Hematopoietic multipotent progenitor cell treated with erythropoietin and hydrocortisone succinate and interleukin-3 and kit ligand, for 8 days (in vitro differentiated cells): ENCODE measurements at regions not wholly inside any gene's neighbourhood (a gene's known extent, or its start where the extent isn't known, plus 50 kb on each side); places are given as distances from the start of the nearest gene placed in this dataset.

Source experiments
- DNase-seq: peaks from one replicate; pipeline ENCODE4 v3.0.0-alpha.2; 2015

- DNase-seq = no peak
These were observed 626.6 kb downstream of the DSC3 start for GRCh38 chr18:30415903-30416302.

GRCh38 chr18:30409120-30409519, 633.4 kb downstream of the DSC3 start:
- no peak for DNase-seq

GRCh38 chr18:30406728-30407127, 635.8 kb downstream of the DSC3 start:
- no peak for DNase-seq

- no peak for DNase-seq
These were observed 637.5 kb downstream of the DSC3 start for GRCh38 chr18:30405038-30405437.

- no peak for DNase-seq
These were observed 638.1 kb downstream of the DSC3 start for GRCh38 chr18:30404422-30404821.

- DNase-seq = no peak
These were observed 639.3 kb downstream of the DSC3 start for GRCh38 chr18:30403278-30403677.

- DNase-seq = no peak
These were observed 655.1 kb downstream of the DSC3 start for GRCh38 chr18:30387401-30387800.

- no peak for DNase-seq
These were observed 655.9 kb downstream of the DSC3 start for GRCh38 chr18:30386624-30387023.

GRCh38 chr18:30385684-30386083, 656.9 kb downstream of the DSC3 start:
- no peak for DNase-seq

GRCh38 chr18:30381826-30382225, 660.7 kb downstream of the DSC3 start:
- DNase-seq = no peak

- DNase-seq = no peak
These were observed 664.4 kb downstream of the DSC3 start for GRCh38 chr18:30378097-30378496.

- DNase-seq = no peak
These were observed 666.0 kb downstream of the DSC3 start for GRCh38 chr18:30376515-30376914.

- no peak for DNase-seq
These were observed 680.5 kb downstream of the DSC3 start for GRCh38 chr18:30361864-30362540.

- DNase-seq = no peak
These were observed 683.0 kb downstream of the DSC3 start for GRCh38 chr18:30359521-30359920.

GRCh38 chr18:30358555-30358954, 684.0 kb downstream of the DSC3 start:
- DNase-seq = no peak

GRCh38 chr18:30352551-30353168, 689.9 kb downstream of the DSC3 start:
- DNase-seq = no peak

GRCh38 chr18:30350263-30350662, 692.3 kb downstream of the DSC3 start:
- no peak for DNase-seq

- DNase-seq = no peak
These were observed 699.5 kb downstream of the DSC3 start for GRCh38 chr18:30343090-30343489.

- no peak for DNase-seq
These were observed 699.9 kb downstream of the DSC3 start for GRCh38 chr18:30342675-30343074.

- no peak for DNase-seq
These were observed 707.8 kb downstream of the DSC3 start for GRCh38 chr18:30334781-30335180.

GRCh38 chr18:30333310-30333709, 709.2 kb downstream of the DSC3 start:
- DNase-seq = no peak

- DNase-seq = no peak
These were observed 713.7 kb downstream of the DSC3 start for GRCh38 chr18:30328839-30329238.

GRCh38 chr18:30302181-30302580, 740.4 kb downstream of the DSC3 start:
- DNase-seq = no peak

- no peak for DNase-seq
These were observed 743.8 kb downstream of the DSC3 start for GRCh38 chr18:30298769-30299168.
